Urothelium cell line (cell line): ENCODE measurements at regions not wholly inside any gene's neighbourhood (a gene's known extent, or its start where the extent isn't known, plus 50 kb on each side); places are given as distances from the start of the nearest gene placed in this dataset.
"Not testable (repeated sequence)": the region's sequence is repeated elsewhere in the genome, so short reads cannot be mapped to it uniquely, and the experiment has no call there.

Experiments
- DNase-seq: peaks from one replicate; pipeline ENCODE4 v3.0.0; 2011; ENCODE audit warnings: low spot score, mixed read lengths
- FAIRE-seq: peaks from 2 replicates; lab custom pipeline; 2011; peaks lifted over from hg19 to GRCh38; lab: Jason Lieb, UNC

DNA sequence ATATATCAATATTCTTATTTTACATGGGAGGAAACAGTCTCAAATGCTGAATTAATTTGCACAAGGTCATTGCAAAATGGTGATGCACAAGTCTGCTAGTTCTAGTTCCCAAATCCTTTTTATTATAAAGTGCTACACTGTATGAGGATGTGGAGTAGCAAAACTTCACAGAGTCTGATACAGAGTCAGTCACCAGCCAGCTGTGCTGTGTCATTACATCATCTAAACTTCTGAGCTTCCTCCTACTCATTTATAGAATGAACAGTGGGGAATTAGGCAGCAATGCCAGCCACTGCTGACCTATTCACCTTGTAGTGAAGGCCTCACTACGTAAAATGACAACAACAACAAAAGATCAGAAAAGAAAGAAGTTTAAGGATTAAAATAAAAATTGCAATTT, 357.8 kb downstream of the TMEM167A start:
- no peak for FAIRE-seq

DNA sequence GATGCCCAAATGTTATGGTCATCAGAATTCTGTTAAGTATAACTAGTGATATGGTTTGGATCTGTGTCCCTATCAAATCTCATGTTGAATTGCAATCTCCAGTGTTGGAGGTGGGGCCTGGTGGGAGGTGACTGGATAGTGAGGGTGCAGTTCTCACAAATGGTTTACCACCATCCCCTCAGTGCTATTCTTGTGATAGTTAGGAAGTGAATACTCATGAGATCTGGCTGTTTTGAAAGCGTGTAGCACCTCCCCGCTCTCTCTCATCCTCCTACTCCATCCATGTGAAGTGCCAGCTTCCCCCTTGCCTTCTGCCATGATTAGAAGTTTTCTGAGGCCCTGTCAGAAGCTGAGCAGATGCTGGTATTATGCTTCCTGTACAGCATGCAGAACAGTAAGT, 359.5 kb downstream of the TMEM167A start:
- DNase-seq: no peak
- FAIRE-seq: no peak

More for the DNA sequence above, 357.8 kb downstream of the TMEM167A start:
- peak; percentile 30 for DNase-seq

DNA sequence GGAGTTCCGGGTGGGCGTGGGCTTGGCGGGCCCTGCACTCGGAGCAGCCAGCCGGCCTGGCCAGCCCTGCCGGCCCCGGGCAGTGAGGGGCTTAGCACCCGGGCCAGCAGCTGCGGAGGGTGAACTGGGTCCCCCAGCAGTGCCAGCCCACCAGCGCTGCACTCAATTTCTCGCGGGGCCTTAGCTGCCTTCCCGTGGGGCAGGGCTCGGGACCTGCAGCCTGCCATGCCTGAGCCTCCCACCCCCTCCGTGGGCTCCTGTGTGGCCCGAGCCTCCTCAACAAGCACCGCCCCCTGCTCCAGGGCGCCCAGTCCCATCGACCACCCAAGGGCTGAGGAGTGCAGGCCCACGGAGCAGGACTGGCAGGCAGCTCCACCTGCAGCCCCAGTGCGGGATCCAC, 362.5 kb downstream of the TMEM167A start:
- not testable (repeated sequence) for DNase-seq, FAIRE-seq

DNA sequence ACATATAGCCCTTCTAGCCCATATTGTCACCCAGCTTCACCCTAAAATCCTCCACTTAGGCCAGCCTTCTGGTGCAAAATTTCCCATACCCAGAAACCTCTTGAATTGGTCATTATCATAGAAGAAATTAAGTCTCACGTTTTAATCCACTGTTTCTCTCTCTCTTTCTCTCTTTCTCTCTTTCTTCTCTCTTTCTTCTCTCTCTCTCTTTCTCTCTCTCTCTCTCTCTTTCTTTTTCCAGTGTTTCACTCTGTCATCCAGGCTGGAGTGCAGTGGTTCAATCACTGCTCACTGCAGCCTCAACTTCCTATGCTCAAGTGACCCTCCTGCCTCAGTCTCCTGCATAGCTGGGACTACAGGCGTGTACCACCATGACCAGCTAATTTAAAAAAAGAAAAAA, 363.4 kb downstream of the TMEM167A start:
- DNase-seq (no peak), FAIRE-seq (no peak)

DNA sequence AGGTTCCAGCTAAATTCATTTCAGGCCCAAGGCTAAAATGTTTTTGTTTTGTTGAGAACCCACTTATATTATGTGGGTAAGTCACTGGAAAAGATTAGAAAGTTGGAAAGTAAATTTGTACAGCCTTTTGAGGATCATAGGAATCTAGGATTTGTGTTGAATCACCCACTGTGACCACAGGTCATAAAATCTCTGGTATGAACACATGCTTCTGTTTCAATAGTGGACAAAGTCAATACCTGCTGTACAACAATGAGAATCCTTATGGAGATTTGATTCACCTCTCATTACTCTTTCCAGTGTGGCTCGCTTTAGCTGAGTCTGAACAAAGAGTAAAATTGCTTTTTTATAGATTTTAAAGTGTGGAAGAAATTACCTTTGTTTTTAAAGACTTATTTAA, 369.5 kb downstream of the TMEM167A start:
- DNase-seq (peak; percentile 56), FAIRE-seq (no peak)

DNA sequence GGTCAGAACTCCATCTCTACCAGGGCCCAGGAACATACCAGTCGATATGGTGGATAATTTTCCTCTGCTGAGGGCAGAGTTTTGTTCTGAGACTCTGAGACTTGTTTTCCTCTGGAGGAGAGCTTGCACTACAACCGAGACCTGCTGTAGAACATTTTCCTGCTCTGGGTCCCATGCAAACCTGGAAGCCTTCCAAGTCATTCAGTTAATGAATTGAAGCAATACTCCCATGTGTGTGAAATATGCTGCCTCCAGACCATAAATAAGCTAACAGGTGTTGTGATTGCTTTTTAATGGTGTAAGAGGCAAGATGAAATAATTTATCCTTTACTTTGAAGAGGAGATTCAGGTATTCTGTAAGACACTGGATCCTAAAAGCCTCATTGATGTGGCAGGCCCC, 372.8 kb downstream of the TMEM167A start:
- no peak for DNase-seq
- FAIRE-seq: no peak

DNA sequence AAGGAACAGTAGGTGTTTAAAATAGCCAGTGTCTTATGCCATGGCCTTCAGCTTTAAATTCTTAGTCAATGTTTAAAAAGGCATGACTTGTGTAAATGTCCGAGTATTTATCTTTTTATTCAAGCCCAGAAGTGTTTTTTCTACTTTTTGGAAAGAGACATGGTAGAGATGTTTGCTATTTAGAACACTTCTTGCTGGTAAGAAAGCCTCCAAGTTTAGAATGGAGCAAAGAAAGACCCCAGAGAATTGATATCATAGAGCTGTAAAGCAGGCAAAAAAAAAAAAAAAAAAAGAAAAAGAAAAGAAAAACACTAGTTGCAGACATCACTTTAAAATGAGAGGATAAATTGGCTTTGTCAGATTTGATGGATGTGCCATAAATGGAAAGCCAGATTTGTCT, 375.1 kb downstream of the TMEM167A start:
- FAIRE-seq (no peak), DNase-seq (no peak)

DNA sequence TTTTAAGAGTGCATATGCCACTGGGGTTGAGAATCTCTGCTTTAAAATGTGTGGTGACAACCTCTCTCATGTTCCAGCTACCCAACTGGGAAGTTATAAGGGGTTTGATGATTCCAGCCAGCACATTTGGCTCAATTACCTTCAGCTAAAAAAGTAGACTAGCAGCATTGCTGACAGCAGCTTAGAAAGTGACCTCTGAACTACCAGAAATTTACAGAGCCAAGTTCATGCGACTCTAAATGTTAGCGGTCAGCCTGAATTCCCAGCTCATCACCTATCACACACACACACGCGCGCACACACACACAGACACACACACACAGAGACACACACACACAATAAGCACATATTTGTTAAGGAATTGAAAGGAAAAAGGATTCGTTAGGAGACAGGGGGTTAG, 377.5 kb downstream of the TMEM167A start:
- DNase-seq: no peak

DNA sequence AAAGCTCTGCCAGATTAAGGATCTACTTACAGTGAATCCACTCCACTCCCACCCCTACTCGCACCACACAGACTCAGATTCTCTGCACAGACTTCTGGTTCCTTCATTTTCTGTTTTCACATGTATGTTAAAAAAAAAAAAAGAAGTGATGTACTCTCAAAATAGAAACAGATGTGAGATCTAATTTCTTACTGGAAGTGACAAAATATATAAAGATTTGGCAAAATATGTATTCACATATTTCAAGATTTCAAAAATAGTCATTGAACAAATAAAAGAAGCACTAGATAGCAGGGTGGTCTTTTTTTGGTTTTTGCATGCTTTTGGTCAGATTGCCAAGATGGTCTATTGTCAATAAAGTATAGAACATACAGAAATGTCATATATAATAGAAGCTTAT, 379.2 kb downstream of the TMEM167A start:
- FAIRE-seq: no peak
- DNase-seq: no peak

More for the DNA sequence above, 377.5 kb downstream of the TMEM167A start:
- FAIRE-seq: no peak

DNA sequence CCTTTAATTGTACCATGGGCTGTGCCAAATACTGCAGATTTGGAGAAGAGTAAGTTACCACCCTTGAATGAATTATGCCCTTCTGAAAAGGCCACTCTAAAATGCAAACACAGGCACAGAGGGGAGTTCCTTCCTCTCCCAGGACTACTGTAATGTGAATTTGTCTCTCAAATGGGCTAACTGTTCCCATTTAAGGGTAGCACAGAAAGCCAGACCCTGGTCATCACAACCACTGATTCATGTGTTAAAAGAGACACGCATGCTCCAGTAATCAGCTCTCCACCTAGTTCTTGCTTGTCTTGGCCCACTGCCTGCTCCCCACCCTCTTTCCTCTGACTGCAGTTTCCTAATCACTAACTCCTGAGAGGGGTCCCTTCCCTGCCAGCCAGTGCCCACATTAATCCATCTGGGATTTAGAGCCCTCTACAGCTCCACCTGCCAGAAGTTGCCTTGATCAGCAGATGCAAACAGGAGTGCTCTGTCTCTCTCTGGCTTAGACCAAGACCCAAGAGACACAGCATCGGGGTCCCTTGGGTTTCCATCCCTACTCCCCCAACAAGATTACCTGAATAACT, 382.4 kb downstream of the TMEM167A start:
- DNase-seq (no peak), FAIRE-seq (no peak)

DNA sequence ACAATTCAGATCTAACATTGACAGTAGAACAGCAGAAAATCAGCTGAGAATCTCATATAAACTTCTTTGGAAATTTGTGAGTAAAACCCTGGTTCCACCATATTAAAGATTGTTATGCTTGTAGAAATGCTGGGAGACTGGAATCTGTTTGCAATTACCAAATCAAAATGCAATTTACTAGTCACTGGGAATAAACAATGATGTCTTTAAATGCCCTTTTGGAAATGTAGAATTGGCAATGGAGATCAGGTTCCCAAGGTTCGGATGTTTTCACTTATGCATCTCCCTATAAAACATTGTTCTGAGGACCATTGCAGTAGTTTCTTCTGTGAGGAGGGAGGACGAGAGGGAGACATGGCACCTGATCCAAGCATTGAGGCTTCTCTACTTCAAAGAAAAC, 384.4 kb downstream of the TMEM167A start:
- no peak for FAIRE-seq
- DNase-seq: no peak

DNA sequence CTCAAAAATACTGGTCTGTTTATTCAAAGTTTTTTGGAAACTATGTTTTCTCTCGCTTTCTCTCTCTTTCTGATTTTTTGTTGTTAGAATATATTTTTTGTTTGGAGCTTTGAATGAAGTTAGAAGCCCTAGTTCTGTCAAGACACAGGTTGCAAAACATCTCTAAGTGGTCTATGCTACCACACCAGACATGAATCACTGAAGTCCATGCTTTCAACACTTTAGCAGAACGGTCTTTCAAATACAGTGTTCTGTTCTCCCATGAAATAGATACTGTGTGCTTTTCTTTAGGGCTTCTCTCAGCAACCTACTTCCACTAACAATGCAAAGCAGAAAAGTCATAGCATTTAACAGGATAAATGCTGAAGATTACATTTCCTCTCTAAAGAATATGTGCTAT, 392.5 kb downstream of the TMEM167A start:
- DNase-seq (no peak), FAIRE-seq (no peak)

DNA sequence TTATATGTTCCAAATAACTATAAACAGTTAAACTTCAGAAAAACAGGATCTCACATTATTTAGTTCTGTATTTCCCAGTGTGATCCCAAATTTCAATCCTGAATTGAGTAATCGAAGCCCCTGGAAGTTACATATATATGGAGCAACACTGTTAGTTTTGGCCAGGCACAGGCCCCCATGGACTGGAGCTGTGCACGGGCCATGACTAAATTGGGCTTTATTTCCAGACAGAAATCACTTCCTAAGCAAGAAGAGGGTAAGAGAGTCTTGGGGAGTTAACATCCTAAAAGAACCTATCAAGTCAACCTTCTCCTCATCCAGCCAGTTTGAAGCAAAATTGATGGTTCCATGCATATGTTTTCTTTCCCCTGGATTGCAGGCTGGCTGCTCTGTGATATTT, 393.0 kb downstream of the TMEM167A start:
- DNase-seq: no peak
- FAIRE-seq: no peak

DNA sequence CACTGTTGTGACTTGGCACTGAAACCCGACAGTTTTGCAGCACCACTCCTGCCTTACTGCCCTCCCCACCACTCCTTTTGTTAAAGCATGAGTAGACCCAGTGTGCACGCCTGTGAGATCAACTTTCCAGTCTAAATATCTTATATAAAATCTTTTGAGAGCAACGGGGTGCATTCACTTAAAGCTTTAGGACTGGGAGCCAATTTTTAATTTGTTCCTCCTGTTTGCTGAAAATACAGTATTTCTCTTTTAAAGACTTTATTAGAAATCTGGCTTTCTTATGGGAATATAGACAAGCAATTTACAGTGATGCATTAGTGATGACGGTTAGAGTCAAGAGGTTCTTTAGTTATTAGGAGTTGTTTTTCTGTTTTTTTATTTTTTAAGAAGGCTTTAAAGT, 397.5 kb downstream of the TMEM167A start:
- FAIRE-seq: no peak
- DNase-seq: no peak

DNA sequence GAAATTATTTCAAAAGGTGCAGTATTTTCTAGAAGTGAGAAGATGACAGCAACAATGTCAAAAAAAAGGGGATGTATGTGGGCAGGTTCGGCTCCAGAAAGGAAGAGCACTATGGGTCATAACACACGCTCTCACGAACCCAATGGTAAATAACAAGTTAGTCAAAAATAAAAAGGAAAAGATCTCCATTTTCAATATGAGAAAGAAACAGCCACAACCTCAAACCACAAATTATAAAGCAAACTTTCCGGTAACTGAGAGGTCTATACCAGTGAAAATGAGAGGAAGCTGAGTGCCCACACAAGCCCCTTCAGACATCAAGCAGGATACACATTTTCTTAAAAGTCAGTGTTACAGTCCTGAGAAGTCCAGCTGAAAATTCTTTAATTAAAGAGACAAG, 398.5 kb upstream of the RPS23 start:
- FAIRE-seq: no peak
- no peak for DNase-seq

DNA sequence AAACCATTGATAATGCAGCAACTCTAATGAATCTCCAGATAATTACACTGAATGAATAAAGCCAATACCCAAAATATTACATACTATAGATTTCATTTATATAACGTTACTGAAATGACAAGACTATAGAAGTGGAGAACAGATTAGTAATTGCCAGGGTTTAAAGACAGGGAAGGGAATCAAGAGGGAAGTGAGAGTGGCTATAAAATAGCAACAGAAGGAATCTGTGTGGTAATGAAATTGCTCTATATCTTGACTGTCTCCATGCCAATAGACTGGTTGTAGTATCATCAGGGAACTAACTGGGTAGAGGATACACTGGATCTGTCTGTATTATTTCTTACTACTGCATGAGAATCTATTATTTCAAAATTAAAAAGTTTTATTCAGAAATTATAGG, 396.5 kb upstream of the RPS23 start:
- no peak for DNase-seq
- no peak for FAIRE-seq

DNA sequence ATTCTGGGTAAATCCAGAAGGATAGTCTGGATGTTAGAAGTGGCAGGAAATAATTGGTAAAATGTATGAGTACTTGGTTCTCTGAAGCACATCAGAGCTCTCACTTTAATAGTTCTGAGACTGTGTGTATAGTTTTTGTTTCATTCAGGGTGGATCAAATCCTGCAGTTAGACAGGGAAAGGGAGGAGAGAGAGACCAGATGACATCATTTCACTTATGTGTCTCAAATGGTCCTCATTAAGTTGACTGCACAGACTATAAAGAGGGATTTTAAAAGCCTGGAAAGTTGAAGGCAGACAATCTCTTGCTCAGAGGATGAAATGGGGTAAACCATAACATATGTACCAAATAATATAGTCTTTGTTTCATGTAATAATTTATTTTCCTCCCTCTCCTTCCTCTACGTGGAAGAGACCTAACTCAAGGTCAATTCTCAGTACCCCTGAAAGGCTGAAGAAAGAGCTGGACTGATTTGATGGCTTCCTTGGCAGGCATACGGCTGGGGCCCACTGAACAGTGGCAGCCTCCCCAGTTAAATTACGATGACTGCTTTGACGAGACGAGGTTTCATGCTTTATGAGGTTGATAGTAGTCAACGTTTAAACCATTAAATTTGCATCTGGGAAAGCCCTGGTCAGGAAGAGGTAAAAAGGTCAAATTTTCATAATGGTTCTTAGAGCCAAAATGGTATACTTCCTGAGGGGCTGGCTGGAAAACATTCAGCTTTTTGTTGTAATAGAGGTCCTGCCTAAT, 395.1 kb upstream of the RPS23 start:
- DNase-seq: no peak
- no peak for FAIRE-seq

DNA sequence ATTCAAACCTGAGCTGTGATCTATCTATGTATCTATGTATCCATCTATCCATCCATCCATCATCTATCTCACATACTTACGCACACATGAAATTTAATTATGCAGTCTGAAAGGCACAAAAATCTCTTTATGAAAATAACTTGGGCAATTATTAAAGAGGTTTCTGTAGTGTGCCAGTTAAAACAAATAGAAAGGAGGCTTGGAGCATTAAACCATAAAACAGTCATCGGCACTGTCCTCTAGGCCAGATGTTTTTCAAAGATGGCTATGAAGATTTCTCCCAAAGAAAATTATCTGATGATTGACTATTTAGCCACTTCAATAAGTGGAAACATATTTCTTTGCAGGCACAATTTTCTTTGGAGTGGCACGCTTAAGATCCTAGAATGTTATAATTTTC, 392.5 kb upstream of the RPS23 start:
- no peak for DNase-seq
- no peak for FAIRE-seq

DNA sequence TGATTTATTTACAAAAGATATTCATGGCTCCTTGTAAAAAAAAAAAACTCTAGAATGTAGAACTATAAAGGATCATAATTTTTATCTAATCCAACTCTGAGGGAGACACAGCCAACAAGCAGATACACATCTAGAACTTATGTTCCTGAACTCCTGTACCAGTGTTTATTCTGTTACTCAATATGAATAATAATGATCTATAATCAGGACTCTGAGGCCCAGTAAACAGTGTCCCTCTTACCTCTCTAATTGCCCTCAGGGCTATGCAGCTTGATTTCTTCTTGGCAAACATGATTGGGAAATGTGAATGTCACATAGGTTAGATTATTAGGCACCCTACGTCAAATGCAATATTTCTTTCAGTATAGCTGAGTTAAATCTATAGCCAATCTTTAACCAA, 391.6 kb upstream of the RPS23 start:
- DNase-seq (no peak), FAIRE-seq (no peak)

DNA sequence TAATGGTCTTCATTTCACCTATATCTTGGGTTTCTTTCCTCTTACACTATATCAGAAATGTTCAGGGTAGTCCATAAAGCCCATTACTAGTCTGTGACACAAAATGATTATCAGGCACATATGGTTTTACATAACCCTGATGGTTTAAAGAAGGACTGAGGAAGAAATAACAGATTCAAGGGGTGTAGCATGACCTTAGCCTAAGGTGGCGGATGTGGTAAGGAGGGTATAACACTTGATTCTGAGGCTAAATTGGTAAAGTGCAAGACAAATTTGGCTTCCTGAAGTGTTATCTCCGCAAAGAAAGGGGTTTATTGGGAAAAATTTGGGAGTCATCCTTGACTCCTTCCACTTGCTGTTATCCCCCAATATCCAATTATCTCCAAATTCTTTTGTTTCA, 388.2 kb upstream of the RPS23 start:
- FAIRE-seq: no peak

DNA sequence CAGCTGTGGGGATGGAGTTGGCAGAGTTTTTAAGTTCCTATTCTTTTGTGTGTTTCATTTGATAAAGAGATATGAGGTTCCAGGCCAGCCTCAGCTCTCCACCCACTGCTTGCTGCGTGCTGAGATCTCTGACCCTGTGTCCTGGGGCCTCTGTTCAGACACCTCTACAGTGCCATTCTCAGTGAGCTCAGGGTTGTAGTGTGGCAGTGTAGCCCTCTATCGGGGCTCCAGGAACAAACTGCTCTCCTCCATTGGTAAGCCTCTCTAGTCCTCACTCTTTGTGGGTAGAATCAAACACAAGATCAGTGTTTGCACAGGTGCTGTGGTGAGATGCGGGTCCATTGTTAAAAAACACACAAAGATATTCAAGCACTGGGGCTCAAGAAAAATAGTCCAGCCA, 386.6 kb upstream of the RPS23 start:
- no peak for FAIRE-seq
- no peak for DNase-seq

More for the DNA sequence above, 388.2 kb upstream of the RPS23 start:
- DNase-seq: no peak

DNA sequence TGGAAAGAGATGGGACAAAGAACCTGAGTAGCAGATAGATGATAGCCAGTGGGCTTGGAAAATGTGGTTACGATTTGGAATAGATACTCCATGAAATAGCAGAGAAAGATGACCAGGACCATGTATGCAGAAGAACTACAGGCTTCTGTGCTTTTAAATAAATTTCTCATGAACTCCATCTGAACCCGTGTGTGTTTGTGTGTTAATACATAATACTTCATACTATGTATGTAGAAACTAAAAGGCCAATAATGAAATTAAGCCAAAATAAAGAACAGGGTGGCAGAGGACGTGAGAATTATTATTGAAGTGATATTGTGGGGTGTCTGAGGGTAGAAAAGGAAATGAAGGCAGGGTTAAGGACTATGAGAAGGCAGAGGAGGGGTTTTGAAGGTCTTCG, 385.1 kb upstream of the RPS23 start:
- FAIRE-seq: no peak

DNA sequence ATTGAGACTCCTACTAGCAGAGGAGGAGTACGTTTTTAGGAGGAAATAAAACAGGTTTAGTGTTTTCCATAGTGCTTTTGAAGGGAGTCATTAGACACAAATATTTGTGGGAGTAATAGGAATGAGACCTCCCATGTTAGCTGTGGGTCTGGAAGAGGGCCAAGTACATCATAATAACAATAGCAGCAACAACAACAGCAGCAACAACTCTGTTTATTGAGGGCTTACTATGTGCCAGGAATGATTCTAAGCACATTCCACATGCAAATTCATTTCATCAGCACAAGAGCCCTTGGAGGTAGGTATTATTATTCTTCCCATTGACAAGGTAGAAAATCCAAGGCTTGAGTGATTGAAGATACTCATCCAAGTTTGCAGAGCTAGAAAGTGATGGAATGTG, 384.2 kb upstream of the RPS23 start:
- FAIRE-seq (no peak), DNase-seq (no peak)

More for the DNA sequence above, 385.1 kb upstream of the RPS23 start:
- DNase-seq: no peak
